Retinal pigment epithelial cell (primary cell): ENCODE measurements at regions not wholly inside any gene's neighbourhood (a gene's known extent, or its start where the extent isn't known, plus 50 kb on each side); places are given as distances from the start of the nearest gene placed in this dataset.

Source experiments
- DNase-seq: peaks from one replicate; pipeline ENCODE4 v3.0.0-alpha.2; 2010; ENCODE audit warnings: low read depth
- H3K4me3 ChIP-seq: 2 replicates; pipeline ENCODE4 v1.5.1; 2011; ENCODE audit warnings: mild to moderate bottlenecking, low read length, control low read depth, moderate library complexity
- TF ChIP-seq, protein P1 (sequence below): conservative IDR thresholded peaks from 2 replicates; pipeline ENCODE4 v1.5.1; 2011; ENCODE audit warnings: low read depth, low read length, control low read depth, inconsistent platforms

DNA sequence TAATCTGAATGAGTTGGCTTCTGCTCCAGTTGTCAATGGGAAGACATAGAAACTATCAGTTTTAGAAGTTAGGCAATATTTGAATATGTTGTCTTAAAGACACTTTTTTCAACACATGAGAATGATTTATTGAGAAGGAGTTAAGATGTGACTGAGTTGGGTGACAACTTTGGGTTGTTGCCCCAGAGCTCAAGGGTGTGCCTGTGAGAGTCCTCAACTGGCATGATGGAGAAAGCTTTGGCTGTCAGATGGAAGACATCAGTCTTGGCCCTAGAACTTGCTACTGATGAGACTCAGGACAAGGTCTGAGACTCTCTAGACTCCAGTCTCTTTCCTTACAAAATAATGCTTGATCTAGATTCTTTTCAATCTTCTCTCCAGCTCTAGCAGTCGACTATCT is 69.0 kb upstream of the CTAGE1 start:
- DNase-seq = no peak
- TF ChIP-seq, protein P1, sequence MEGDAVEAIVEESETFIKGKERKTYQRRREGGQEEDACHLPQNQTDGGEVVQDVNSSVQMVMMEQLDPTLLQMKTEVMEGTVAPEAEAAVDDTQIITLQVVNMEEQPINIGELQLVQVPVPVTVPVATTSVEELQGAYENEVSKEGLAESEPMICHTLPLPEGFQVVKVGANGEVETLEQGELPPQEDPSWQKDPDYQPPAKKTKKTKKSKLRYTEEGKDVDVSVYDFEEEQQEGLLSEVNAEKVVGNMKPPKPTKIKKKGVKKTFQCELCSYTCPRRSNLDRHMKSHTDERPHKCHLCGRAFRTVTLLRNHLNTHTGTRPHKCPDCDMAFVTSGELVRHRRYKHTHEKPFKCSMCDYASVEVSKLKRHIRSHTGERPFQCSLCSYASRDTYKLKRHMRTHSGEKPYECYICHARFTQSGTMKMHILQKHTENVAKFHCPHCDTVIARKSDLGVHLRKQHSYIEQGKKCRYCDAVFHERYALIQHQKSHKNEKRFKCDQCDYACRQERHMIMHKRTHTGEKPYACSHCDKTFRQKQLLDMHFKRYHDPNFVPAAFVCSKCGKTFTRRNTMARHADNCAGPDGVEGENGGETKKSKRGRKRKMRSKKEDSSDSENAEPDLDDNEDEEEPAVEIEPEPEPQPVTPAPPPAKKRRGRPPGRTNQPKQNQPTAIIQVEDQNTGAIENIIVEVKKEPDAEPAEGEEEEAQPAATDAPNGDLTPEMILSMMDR = no peak
- no peak overlapping the region for H3K4me3 ChIP-seq

DNA sequence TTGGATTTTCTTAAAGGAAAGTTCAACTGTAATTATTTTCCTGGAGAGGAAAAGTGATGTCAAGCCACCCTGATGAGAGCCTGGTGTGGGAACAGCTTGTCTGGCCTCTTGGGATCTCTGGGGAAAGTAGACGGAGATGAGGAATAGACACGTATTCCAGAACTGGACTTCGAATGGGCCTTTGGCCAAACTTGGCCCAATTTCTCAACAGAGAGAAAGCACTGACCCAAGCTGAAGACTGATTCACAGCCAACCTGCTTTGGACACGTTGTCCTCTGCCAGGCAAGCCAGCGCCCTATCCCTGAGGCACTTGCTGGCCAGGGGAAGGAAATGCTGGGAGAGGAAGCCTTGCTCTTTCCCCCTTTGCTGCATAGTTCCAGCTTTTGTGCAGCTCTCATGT is 70.8 kb upstream of the CTAGE1 start:
- TF ChIP-seq, protein P1 = no peak
- H3K4me3 ChIP-seq = no peak overlapping the region
- DNase-seq = no peak

- TF ChIP-seq, protein P1 = no peak
- no peak overlapping the region for H3K4me3 ChIP-seq
- DNase-seq = no peak
These were observed 72.0 kb upstream of the CTAGE1 start for GRCh38 chr18:22489704-22490103.

GRCh38 chr18:22490429-22490846 is 72.7 kb upstream of the CTAGE1 start:
- DNase-seq = no peak
- H3K4me3 ChIP-seq = no peak overlapping the region
- TF ChIP-seq, protein P1 = no peak

DNA sequence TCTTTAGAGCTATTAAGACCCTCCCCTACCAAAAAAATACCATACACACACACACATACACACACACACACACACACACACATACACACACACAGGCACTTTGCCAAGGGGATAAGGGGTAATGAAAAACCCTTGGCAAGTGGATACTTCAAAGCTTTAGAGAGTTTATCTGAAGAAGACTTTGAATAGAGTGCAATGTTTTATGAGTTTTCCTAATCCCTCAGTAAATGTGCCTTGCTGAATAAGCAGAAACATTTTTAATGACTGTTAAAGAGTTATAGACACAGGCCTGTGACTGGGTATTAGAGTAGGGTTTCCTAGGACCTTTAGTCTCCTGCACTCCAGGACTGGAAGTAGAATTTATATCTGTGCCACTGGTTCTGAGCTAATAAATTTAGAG is 75.5 kb upstream of the CTAGE1 start:
- TF ChIP-seq, protein P1 = no peak
- no peak overlapping the region for H3K4me3 ChIP-seq
- DNase-seq = no peak

DNA sequence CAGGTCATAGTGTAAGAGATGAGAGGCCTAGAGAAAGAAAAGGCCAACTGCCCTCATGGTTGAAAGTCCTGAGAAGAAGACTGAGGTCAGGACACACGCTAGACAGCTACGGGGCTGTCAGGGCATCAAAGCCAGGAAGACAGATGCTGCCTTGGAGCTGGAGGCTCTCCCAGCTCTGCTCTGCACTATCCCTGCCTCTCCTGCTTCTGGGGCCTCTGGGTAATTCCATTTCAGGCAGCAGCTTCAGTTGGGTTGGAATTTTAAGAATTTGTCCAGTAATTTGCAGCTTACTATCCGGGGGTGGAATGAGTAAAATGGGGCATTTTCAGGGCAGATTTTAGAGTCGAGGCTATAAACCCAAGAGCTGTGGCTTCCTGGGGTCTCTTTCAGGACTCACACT is 76.2 kb upstream of the CTAGE1 start:
- TF ChIP-seq, protein P1 = no peak
- no peak overlapping the region for H3K4me3 ChIP-seq
- no peak for DNase-seq

DNA sequence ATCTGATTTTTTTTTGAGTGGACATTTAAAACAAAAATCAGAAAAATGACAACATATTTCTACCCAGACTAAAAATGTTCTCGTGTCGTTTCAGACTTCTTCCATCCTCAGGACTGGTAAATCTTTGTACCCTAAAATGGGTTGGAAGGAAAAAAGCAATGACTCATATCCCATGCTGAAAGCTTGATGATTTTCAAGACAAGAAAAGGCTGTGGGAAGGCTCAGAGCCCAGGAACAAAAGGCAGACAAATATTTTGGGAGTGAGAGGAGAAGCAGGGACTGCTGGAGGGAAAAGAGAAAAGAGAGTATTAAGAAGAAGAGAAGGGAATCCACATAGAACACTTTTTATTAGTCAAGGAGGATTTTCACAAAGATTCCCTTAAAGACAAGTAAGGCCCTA is 77.1 kb upstream of the CTAGE1 start:
- no peak overlapping the region for H3K4me3 ChIP-seq
- TF ChIP-seq, protein P1 = no peak
- DNase-seq = no peak
